ENCODE measurements at regions not wholly inside any gene's neighbourhood (a gene's known extent, or its start where the extent isn't known, plus 50 kb on each side); places are given as distances from the start of the nearest gene placed in this dataset.

DNA sequence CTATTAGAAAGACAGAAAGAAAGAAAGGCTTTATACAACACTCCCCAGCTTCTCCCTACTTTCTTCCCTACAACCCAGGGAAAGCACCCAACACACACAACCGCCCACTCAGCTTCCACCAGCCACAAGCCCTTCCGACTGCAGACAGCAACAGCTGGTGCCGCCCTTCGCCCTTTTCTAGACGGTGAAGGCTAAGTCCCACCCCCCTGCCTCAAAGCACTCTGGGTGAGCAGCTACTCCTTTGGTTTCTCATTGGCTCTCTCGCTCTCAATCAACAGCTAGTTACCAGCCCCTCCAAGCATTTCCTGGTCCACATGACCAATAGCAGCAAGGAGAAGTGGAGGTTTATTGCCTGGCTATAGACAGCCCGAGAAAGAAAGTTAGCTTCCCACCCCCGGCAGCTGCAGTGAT is 230.1 kb upstream of the MOCS1 start:
- TF ChIP-seq, protein P1, sequence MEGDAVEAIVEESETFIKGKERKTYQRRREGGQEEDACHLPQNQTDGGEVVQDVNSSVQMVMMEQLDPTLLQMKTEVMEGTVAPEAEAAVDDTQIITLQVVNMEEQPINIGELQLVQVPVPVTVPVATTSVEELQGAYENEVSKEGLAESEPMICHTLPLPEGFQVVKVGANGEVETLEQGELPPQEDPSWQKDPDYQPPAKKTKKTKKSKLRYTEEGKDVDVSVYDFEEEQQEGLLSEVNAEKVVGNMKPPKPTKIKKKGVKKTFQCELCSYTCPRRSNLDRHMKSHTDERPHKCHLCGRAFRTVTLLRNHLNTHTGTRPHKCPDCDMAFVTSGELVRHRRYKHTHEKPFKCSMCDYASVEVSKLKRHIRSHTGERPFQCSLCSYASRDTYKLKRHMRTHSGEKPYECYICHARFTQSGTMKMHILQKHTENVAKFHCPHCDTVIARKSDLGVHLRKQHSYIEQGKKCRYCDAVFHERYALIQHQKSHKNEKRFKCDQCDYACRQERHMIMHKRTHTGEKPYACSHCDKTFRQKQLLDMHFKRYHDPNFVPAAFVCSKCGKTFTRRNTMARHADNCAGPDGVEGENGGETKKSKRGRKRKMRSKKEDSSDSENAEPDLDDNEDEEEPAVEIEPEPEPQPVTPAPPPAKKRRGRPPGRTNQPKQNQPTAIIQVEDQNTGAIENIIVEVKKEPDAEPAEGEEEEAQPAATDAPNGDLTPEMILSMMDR (IDR thresholded peaks at IDR 0.05) = no peak
- TF ChIP-seq POLR2AphosphoS5 (IDR thresholded peaks at IDR 0.05) = no peak

Data from gastroesophageal sphincter (tissue), 3 donors.